Omental fat pad (tissue), 3 donors: ENCODE measurements at regions not wholly inside any gene's neighbourhood (a gene's known extent, or its start where the extent isn't known, plus 50 kb on each side); places are given as distances from the start of the nearest gene placed in this dataset.

ENCODE experiments used
- ATAC-seq: fragments of 150-250 bp; one replicate; pipeline ENCODE4 v1.9.1; 2016; ENCODE audit warnings: mild to moderate bottlenecking, moderate library complexity; ENCODE audit not compliant: low FRiP score
- DNase-seq: peaks from one replicate; pipeline ENCODE4 v3.0.0-alpha.2; 2019; ENCODE audit warnings: low spot score
- TF ChIP-seq, protein P1 (sequence below), 3 donors: fragments of 450-650 bp; IDR thresholded peaks; one replicate each; pipeline ENCODE4 v1.5.1; 2016 to 2017; ENCODE audit warnings: antibody characterized with exemption in 3 of 3, mild to moderate bottlenecking in 3 of 3, moderate library complexity in 2 of 3

- DNase-seq (no peak), ATAC-seq (no peak)
- TF ChIP-seq, protein P1, sequence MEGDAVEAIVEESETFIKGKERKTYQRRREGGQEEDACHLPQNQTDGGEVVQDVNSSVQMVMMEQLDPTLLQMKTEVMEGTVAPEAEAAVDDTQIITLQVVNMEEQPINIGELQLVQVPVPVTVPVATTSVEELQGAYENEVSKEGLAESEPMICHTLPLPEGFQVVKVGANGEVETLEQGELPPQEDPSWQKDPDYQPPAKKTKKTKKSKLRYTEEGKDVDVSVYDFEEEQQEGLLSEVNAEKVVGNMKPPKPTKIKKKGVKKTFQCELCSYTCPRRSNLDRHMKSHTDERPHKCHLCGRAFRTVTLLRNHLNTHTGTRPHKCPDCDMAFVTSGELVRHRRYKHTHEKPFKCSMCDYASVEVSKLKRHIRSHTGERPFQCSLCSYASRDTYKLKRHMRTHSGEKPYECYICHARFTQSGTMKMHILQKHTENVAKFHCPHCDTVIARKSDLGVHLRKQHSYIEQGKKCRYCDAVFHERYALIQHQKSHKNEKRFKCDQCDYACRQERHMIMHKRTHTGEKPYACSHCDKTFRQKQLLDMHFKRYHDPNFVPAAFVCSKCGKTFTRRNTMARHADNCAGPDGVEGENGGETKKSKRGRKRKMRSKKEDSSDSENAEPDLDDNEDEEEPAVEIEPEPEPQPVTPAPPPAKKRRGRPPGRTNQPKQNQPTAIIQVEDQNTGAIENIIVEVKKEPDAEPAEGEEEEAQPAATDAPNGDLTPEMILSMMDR (IDR thresholded peaks at IDR 0.05) = no peak
Measured at GRCh38 chr3:72127844-72128243, 342.9 kb upstream of the PROK2 start.

DNA sequence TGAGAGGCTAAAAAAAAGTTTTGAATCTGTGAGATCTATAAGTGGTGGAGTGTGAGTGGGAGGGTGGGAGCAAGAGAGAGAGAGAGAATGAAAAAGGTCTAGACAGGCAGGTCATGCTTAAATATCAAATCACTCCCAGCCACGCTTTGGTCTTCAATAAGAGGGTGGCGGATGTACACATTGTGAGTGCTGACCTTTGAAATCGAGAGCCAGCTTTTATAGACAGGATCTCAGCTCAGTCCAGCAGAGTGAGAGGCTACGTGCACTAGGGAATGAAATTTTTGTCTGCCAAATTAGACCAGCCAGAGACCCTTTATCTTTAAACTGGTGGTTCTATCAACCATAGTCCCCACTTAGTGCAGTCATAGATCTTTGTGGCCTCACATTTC lies 342.3 kb upstream of the PROK2 start:
- DNase-seq (no peak), ATAC-seq (no peak)
- TF ChIP-seq, protein P1 (IDR thresholded peaks at IDR 0.05) = no peak

GRCh38 chr3:72126441-72127223 lies 341.7 kb upstream of the PROK2 start:
- ATAC-seq (no peak), DNase-seq (no peak)
- TF ChIP-seq, protein P1 (IDR thresholded peaks at IDR 0.05) = no peak

GRCh38 chr3:72123908-72124441 lies 339.0 kb upstream of the PROK2 start:
- DNase-seq (no peak), ATAC-seq (peak; percentile 87)

GRCh38 chr3:72120806-72121778 lies 336.1 kb upstream of the PROK2 start:
- no peak for ATAC-seq

More at GRCh38 chr3:72123908-72124441, 339.0 kb upstream of the PROK2 start:
- TF ChIP-seq, protein P1 (IDR thresholded peaks at IDR 0.05) = no peak

GRCh38 chr3:72120039-72120438 lies 335.1 kb upstream of the PROK2 start:
- ATAC-seq = no peak
- TF ChIP-seq, protein P1 (IDR thresholded peaks at IDR 0.05) = no peak
- DNase-seq = no peak

More at GRCh38 chr3:72120806-72121778, 336.1 kb upstream of the PROK2 start:
- TF ChIP-seq, protein P1 (IDR thresholded peaks at IDR 0.05) = no peak
- DNase-seq = no peak
